Esophagus muscularis mucosa (tissue), 3 donors: ENCODE measurements at regions not wholly inside any gene's neighbourhood (a gene's known extent, or its start where the extent isn't known, plus 50 kb on each side); places are given as distances from the start of the nearest gene placed in this dataset.

Source experiments
- CTCF ChIP-seq, 3 experiments: fragments of 200-600 bp in 2 of 3; fragments of 450-650 bp in 1 of 3; sonication (generic) in 2 of 3; IDR thresholded peaks; one replicate each; pipeline ENCODE4 v1.5.1; 2017 to 2019; ENCODE audit warnings: antibody characterized with exemption in 3 of 3, mild to moderate bottlenecking in 2 of 3, moderate library complexity in 1 of 3
- POLR2A ChIP-seq: fragments of 450-650 bp; IDR thresholded peaks from one replicate; pipeline ENCODE4 v1.6.1; 2017; ENCODE audit warnings: antibody characterized with exemption, moderate library complexity, mild to moderate bottlenecking, low read depth
- POLR2AphosphoS5 ChIP-seq, 2 donors: sonication (generic); formaldehyde crosslinking; IDR thresholded peaks; one replicate each; pipeline ENCODE4 v1.6.1; 2017; ENCODE audit warnings: antibody characterized with exemption in 2 of 2

GRCh38 chr5:175032013-175032412 lies 307.6 kb downstream of the MSX2 start:
- TF ChIP-seq CTCF (IDR thresholded peaks at IDR 0.05) (no peak), POLR2A (no peak), POLR2AphosphoS5 (IDR thresholded peaks at IDR 0.05) (no peak)
